Loucy (cell line): ENCODE measurements at regions not wholly inside any gene's neighbourhood (a gene's known extent, or its start where the extent isn't known, plus 50 kb on each side); places are given as distances from the start of the nearest gene placed in this dataset.

Source experiments
- H2AFZ ChIP-seq: fragments of 200-600 bp; sonication (generic); 2 replicates; pipeline ENCODE4 v1.6.0; 2016; ENCODE audit warnings: antibody characterized with exemption, mild to moderate bottlenecking, low read length, moderate library complexity
- H3F3A ChIP-seq: fragments of 200-600 bp; 2 replicates; pipeline ENCODE4 v1.6.0; 2016; ENCODE audit warnings: antibody characterized with exemption, low read depth, mild to moderate bottlenecking
- H3K27me3 ChIP-seq: fragments of 200-600 bp; sonication (generic); 2 replicates; pipeline ENCODE4 v1.6.1; 2014; ENCODE audit warnings: low read length, mild to moderate bottlenecking; ENCODE audit not compliant: insufficient read depth, poor library complexity, severe bottlenecking
- H3K36me3 ChIP-seq: fragments of 200-600 bp; sonication (generic); 2 replicates; pipeline ENCODE4 v1.6.1; 2016; ENCODE audit warnings: low read length; ENCODE audit not compliant: insufficient read depth
- H3K4me1 ChIP-seq: fragments of 200-600 bp; sonication (generic); 2 replicates; pipeline ENCODE4 v1.5.1; 2014; ENCODE audit warnings: low read length, mild to moderate bottlenecking; ENCODE audit not compliant: insufficient read depth, poor library complexity, severe bottlenecking
- H3K4me2 ChIP-seq: fragments of 200-600 bp; sonication (generic); 2 replicates; pipeline ENCODE4 v1.6.0; 2014; ENCODE audit warnings: antibody characterized with exemption, low read length, low read depth, mild to moderate bottlenecking; ENCODE audit not compliant: poor library complexity, severe bottlenecking
- H3K4me3 ChIP-seq: fragments of 200-600 bp; sonication (generic); 2 replicates; pipeline ENCODE4 v1.5.1; 2014; ENCODE audit warnings: low read length, mild to moderate bottlenecking, mixed read lengths; ENCODE audit not compliant: poor library complexity, severe bottlenecking
- H3K79me2 ChIP-seq: fragments of 200-600 bp; sonication (generic); 2 replicates; pipeline ENCODE4 v1.6.1; 2014; ENCODE audit warnings: low read length; ENCODE audit not compliant: insufficient read depth
- H3K9ac ChIP-seq: fragments of 200-600 bp; sonication (generic); 2 replicates; pipeline ENCODE4 v1.6.0; 2014; ENCODE audit warnings: mild to moderate bottlenecking, low read depth, low read length, moderate library complexity; ENCODE audit not compliant: poor library complexity, severe bottlenecking
- H3K9me2 ChIP-seq: fragments of 200-600 bp; sonication (generic); replicated peaks from 2 replicates; pipeline ENCODE4 v1.6.1; 2016; ENCODE audit warnings: low read depth, low read length, mixed read lengths
- H3K9me3 ChIP-seq: fragments of 200-600 bp; sonication (generic); 2 replicates; pipeline ENCODE4 v1.6.1; 2014; ENCODE audit warnings: mild to moderate bottlenecking, antibody characterized with exemption, low read length, low read depth; ENCODE audit not compliant: insufficient read depth
- H4K20me1 ChIP-seq: fragments of 200-600 bp; sonication (generic); 2 replicates; pipeline ENCODE4 v1.6.0; 2014; ENCODE audit warnings: antibody characterized with exemption, low read length, mild to moderate bottlenecking; ENCODE audit not compliant: insufficient read depth, poor library complexity, severe bottlenecking
- EZH2phosphoT487 ChIP-seq: fragments of 200-600 bp; IDR thresholded peaks from 2 replicates; pipeline ENCODE4 v1.6.1; 2018; ENCODE audit warnings: antibody characterized with exemption, mild to moderate bottlenecking, moderate library complexity, borderline replicate concordance
- TF ChIP-seq, protein P1 (sequence below): fragments of 200-600 bp; sonication (generic); conservative IDR thresholded peaks from 2 replicates; pipeline ENCODE4 v1.5.1; 2014; ENCODE audit warnings: mild to moderate bottlenecking, antibody characterized with exemption, low read length

DNA sequence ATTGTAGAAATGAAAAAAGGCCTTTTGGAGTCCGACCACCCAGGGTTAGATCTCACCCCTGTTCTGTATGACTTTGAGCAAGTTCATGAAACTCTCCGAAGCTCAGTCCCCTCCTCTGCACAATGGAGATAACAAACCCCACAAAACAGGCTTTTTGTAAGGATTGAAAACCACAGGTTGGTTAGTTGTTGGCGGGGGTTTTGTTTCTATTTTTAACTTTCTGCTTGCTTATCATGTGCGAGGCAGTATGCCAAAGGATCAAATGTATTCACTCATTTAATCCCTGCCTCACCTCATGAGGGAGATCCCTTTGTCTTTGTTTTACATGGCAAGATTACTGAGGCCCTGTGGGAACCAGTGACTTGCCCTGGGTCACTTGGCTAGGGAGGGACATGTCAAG, 539.1 kb downstream of the CDK5RAP2 start:
- no peak for TF ChIP-seq EZH2phosphoT487
- TF ChIP-seq, protein P1, sequence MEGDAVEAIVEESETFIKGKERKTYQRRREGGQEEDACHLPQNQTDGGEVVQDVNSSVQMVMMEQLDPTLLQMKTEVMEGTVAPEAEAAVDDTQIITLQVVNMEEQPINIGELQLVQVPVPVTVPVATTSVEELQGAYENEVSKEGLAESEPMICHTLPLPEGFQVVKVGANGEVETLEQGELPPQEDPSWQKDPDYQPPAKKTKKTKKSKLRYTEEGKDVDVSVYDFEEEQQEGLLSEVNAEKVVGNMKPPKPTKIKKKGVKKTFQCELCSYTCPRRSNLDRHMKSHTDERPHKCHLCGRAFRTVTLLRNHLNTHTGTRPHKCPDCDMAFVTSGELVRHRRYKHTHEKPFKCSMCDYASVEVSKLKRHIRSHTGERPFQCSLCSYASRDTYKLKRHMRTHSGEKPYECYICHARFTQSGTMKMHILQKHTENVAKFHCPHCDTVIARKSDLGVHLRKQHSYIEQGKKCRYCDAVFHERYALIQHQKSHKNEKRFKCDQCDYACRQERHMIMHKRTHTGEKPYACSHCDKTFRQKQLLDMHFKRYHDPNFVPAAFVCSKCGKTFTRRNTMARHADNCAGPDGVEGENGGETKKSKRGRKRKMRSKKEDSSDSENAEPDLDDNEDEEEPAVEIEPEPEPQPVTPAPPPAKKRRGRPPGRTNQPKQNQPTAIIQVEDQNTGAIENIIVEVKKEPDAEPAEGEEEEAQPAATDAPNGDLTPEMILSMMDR: no peak
- H3K9me3 ChIP-seq: no peaks in the 10 kb centered on the region
- no peaks in the 10 kb centered on the region for H3K4me1 ChIP-seq
- H2AFZ ChIP-seq: no peak overlapping the region
- no peaks in the 10 kb centered on the region for H4K20me1 ChIP-seq
- no peaks in the 10 kb centered on the region for H3K9me2 ChIP-seq
- H3K79me2 ChIP-seq: no peaks in the 10 kb centered on the region
- H3K4me2 ChIP-seq: no peak overlapping the region
- no peaks in the 10 kb centered on the region for H3F3A ChIP-seq
- H3K4me3 ChIP-seq: no peak overlapping the region
- H3K27me3 ChIP-seq: no peaks in the 10 kb centered on the region
- H3K9ac ChIP-seq: no peak overlapping the region
- no peaks in the 10 kb centered on the region for H3K36me3 ChIP-seq

DNA sequence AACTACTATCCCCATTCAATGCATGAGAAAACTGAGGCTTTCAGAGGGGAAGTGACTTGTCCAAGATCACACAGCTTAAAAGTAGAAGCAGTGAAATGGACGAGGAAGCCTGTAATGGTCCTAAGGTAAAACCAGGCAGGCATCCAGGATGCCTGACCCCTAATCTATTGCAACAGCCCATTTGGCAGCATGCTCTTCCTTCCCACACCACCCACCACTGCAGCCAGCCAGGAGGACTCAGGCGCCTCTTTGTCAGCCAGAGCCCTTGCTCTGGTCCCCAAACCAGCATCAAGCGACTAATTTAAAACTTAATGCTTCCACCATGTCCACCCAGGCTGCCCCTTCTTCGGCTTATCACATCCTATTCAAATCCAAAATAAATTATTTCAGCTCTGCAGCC, 541.6 kb downstream of the CDK5RAP2 start:
- Histone ChIP-seq H3K4me3 (no peak overlapping the region), H3K9ac (no peak overlapping the region), H3K79me2 (no peaks in the 10 kb centered on the region), H3K4me2 (no peak overlapping the region), H3K27me3 (no peaks in the 10 kb centered on the region), H2AFZ (no peak overlapping the region), H3K36me3 (no peaks in the 10 kb centered on the region), H4K20me1 (no peaks in the 10 kb centered on the region), H3K9me3 (no peaks in the 10 kb centered on the region), H3K4me1 (no peaks in the 10 kb centered on the region), H3K9me2 (no peaks in the 10 kb centered on the region), H3F3A (no peaks in the 10 kb centered on the region)
- no peak for TF ChIP-seq EZH2phosphoT487
- TF ChIP-seq, protein P1: no peak

DNA sequence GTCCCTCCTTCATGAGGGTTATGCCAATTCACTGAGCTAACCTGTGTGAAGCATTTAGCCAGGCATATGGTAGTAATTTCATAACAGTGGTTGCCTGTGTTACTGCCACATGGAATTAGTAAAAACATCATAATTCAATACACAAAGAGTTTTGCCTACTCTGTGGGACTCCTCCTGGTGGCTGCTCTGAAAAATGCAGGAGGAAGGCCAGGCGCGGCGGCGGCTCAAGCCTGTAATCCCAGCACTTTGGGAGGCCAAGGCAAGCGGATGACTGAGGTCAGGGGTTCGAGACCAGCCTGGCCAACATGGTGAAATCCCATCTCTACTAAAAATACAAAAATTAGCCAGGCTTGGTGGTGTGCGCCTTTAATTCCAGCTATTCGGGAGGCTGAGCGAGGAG, 547.3 kb downstream of the CDK5RAP2 start:
- Histone ChIP-seq H3K9ac (no peak overlapping the region), H3K79me2 (no peaks in the 10 kb centered on the region), H3F3A (no peaks in the 10 kb centered on the region), H4K20me1 (no peaks in the 10 kb centered on the region), H2AFZ (no peak overlapping the region), H3K4me2 (no peak overlapping the region), H3K4me1 (no peaks in the 10 kb centered on the region), H3K27me3 (no peaks in the 10 kb centered on the region), H3K4me3 (no peak overlapping the region), H3K36me3 (no peaks in the 10 kb centered on the region), H3K9me2 (no peaks in the 10 kb centered on the region), H3K9me3 (no peaks in the 10 kb centered on the region)
- TF ChIP-seq EZH2phosphoT487: no peak
- TF ChIP-seq, protein P1: peak; percentile 45
